D721Med (cell line): ENCODE measurements at regions not wholly inside any gene's neighbourhood (a gene's known extent, or its start where the extent isn't known, plus 50 kb on each side); places are given as distances from the start of the nearest gene placed in this dataset.
A peak's percentile ranks its signal among the peaks of the same experiment; 100 is the strongest.
"Not testable (repeated sequence)": the region's sequence is repeated elsewhere in the genome, so short reads cannot be mapped to it uniquely, and the experiment has no call there.

Experiments used
- DNase-seq: peaks from one replicate; pipeline ENCODE4 v3.0.0; 2011; ENCODE audit warnings: low spot score; ENCODE audit not compliant: insufficient read length
- FAIRE-seq: peaks from 2 replicates; lab custom pipeline; 2011; peaks lifted over from hg19 to GRCh38; lab: Jason Lieb, UNC
- TF ChIP-seq, protein P1 (sequence below): IDR thresholded peaks from 2 replicates; pipeline ENCODE4 v1.5.1; 2012; ENCODE audit warnings: mild to moderate bottlenecking, control low read depth; ENCODE audit not compliant: insufficient read depth; ENCODE audit errors: missing control alignments

DNA sequence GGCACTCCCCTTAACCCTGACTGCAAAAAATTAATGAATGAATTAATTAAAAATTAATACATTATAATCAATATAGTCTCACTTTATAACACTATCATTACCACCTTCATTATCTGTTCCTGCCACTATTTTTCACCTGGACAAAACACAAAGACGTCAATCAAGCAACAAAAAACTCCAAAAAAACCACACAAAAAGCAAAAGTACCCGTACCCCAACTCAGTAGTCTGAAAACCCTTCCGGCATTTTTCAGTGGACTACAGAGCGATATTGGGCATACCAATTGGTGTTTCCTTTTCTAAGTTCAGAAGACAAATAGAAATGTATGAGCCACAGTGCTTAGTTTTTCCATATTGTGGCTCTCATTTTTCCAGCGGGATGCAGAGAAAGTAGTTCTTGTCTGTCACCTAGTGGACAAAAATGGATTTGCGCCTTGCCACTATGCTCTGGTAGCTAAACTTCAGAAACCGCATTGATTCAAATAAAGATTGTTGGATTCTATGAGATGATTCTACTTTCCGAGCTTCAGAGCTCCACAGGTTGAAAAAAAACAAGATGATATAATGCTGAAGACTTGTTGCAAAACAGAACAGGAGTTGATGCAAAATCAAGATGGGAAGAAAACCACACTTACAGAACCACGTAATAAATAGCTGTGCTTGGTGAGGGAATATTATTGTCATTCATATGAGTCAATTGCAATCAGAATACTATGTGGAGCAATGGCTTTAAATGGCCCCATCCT, 50.6 kb upstream of the ITGB1 start:
- FAIRE-seq = no peak
- DNase-seq = peak; percentile 19
- TF ChIP-seq, protein P1, sequence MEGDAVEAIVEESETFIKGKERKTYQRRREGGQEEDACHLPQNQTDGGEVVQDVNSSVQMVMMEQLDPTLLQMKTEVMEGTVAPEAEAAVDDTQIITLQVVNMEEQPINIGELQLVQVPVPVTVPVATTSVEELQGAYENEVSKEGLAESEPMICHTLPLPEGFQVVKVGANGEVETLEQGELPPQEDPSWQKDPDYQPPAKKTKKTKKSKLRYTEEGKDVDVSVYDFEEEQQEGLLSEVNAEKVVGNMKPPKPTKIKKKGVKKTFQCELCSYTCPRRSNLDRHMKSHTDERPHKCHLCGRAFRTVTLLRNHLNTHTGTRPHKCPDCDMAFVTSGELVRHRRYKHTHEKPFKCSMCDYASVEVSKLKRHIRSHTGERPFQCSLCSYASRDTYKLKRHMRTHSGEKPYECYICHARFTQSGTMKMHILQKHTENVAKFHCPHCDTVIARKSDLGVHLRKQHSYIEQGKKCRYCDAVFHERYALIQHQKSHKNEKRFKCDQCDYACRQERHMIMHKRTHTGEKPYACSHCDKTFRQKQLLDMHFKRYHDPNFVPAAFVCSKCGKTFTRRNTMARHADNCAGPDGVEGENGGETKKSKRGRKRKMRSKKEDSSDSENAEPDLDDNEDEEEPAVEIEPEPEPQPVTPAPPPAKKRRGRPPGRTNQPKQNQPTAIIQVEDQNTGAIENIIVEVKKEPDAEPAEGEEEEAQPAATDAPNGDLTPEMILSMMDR = peak; percentile 98

DNA sequence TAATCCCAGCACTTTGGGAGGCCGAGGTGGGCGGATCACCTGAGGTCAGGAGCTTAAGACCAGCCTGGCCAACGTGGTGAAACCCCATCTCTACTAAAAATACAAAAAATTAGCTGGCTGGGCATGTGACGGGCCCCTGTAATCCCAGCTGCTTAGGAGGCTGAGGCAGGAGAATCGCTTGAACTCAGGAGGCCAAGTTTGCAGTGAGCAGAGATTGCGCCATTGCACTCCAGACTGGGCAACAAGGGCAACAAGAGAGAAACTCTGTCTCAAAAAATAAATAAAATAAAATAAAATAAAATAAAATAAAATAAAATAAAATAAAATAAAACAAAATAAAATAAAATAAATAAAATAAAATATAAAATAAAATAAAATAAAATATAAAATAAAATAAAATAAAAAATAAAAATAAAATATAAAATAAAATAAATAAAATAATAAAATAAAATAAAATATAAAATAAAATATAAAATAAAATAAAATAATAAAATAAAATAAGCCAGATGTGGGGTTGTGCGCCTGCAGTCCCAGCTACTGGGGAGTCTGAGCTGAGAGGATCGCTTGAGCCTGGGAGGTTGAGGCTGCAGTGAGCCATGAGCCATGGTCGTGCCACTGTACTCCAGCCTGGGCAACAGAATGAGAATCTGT, 49.8 kb upstream of the ITGB1 start:
- not testable (repeated sequence) for FAIRE-seq, DNase-seq
